22Rv1 (cell line): ENCODE measurements at regions not wholly inside any gene's neighbourhood (a gene's known extent, or its start where the extent isn't known, plus 50 kb on each side); places are given as distances from the start of the nearest gene placed in this dataset.

Source experiments
- H3K27ac ChIP-seq: fragments of 450-650 bp; 2 replicates; pipeline ENCODE4 v1.5.1; 2017
- ZFX ChIP-seq: fragments of 450-650 bp; IDR thresholded peaks from 2 replicates; pipeline ENCODE4 v1.6.1; 2017; ENCODE audit warnings: antibody characterized with exemption, borderline replicate concordance
- TF ChIP-seq, protein P1 (sequence below): fragments of 450-650 bp; IDR thresholded peaks from 2 replicates; pipeline ENCODE4 v1.5.1; 2017; ENCODE audit warnings: mild to moderate bottlenecking

DNA sequence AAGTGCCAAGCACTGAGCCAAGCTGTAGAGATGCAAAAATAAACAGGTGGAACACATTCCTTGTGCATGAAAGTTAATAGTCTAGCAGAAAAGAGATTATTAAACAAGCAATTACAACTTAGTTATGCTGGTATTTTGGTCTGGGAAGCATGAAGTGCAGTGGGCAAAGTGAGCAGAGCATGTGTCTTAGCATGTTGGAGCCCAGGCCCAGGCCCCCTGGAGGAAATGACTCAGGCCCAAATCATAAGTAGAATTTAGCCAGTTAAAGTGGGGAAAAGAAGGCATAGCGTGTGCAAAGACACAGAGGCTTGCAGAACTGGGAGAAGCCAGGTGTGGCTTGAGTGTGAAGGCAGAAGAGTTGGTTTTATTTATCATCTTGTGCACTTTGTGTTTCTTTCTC is 163.8 kb upstream of the ATP11B start:
- H3K27ac ChIP-seq: no peak overlapping the region
- no peak for TF ChIP-seq ZFX
- TF ChIP-seq, protein P1, sequence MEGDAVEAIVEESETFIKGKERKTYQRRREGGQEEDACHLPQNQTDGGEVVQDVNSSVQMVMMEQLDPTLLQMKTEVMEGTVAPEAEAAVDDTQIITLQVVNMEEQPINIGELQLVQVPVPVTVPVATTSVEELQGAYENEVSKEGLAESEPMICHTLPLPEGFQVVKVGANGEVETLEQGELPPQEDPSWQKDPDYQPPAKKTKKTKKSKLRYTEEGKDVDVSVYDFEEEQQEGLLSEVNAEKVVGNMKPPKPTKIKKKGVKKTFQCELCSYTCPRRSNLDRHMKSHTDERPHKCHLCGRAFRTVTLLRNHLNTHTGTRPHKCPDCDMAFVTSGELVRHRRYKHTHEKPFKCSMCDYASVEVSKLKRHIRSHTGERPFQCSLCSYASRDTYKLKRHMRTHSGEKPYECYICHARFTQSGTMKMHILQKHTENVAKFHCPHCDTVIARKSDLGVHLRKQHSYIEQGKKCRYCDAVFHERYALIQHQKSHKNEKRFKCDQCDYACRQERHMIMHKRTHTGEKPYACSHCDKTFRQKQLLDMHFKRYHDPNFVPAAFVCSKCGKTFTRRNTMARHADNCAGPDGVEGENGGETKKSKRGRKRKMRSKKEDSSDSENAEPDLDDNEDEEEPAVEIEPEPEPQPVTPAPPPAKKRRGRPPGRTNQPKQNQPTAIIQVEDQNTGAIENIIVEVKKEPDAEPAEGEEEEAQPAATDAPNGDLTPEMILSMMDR: no peak

- no peak overlapping the region for H3K27ac ChIP-seq
- TF ChIP-seq, protein P1: no peak
- TF ChIP-seq ZFX: no peak
Measured at GRCh38 chr3:182631183-182632076, 161.9 kb upstream of the ATP11B start.

DNA sequence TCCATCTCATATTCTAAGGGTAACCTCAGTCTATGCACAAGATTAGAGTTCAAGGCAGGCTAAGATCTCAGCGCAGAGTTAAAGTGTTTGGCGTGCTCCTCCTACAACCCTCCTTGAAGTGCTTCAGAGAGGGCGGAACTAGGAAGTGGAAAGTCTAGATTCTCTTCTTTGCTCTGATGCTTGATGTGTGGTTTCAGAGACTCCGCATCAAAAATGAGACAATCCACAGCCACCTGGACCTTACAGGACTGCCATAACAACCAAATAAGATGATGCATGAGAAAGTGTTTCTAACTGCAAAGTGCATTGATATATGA is 161.3 kb upstream of the ATP11B start:
- TF ChIP-seq, protein P1: no peak
- no peak overlapping the region for H3K27ac ChIP-seq

GRCh38 chr3:182633186-182633585 is 160.1 kb upstream of the ATP11B start:
- TF ChIP-seq ZFX: no peak
- TF ChIP-seq, protein P1: no peak
- H3K27ac ChIP-seq: no peak overlapping the region

GRCh38 chr3:182636646-182637045 is 156.7 kb upstream of the ATP11B start:
- no peak overlapping the region for H3K27ac ChIP-seq
- no peak for TF ChIP-seq ZFX
- TF ChIP-seq, protein P1: no peak

DNA sequence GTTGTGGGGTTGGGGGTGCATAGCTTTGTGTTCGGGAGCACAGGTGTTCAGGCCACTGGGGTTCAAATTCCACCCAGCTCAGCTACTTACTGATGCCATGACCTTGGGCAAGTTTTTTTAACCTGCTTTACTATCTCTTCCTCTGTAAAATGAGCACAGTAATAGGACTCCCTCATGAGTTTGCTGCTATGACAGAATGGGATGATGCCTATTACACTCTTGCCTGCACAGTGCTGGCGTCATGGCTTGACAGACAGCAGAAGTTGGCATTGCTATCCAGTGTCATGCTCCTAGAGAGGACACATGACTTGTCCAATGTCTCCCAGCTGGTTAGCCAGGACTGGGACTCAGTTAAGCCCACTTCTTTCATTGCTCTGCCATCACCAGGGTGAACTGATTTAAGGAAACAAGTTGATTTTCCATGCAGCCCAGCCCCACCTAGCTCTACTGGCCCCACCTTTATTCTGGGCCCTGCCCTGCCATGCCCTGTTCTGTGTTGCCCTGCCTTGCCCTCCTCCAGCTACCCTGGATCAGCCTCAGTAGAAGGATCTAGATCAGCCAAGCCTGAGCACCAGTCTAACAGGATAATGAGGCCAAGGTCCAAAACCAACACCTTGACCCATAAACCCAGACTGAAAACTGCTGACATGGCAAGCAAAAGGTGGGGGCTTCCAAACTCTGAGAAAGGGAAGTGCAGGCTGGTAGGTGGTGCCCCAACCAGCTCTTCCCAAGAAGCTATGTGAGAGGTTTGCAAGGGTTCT is 155.8 kb upstream of the ATP11B start:
- H3K27ac ChIP-seq: no peak overlapping the region
- TF ChIP-seq ZFX: no peak
- TF ChIP-seq, protein P1: no peak

GRCh38 chr3:182644013-182644412 is 149.3 kb upstream of the ATP11B start:
- TF ChIP-seq, protein P1: no peak
- no peak for TF ChIP-seq ZFX
- no peak overlapping the region for H3K27ac ChIP-seq
